ENCODE measurements at regions not wholly inside any gene's neighbourhood (a gene's known extent, or its start where the extent isn't known, plus 50 kb on each side); places are given as distances from the start of the nearest gene placed in this dataset.

GRCh38 chr18:78010363-78010762 lies 760.7 kb downstream of the GALR1 start:
- Histone ChIP-seq H4K20me1 (ENCODE audit: insufficient read depth) (no peaks in the 10 kb centered on the region), H3K9me3 (ENCODE audit: low read length) (no peaks in the 10 kb centered on the region), H3K79me2 (replicated peaks; ENCODE audit: insufficient read depth, low read length) (no peaks in the 10 kb centered on the region), H3K9me2 (ENCODE audit: insufficient read depth, low read length) (no peaks in the 10 kb centered on the region), H3K27me3 (ENCODE audit: insufficient read depth, low read depth, low read length) (no peaks in the 10 kb centered on the region), H3K9ac (ENCODE audit: low read length) (no peak overlapping the region), H3K4me3 (ENCODE audit: low read length) (no peak overlapping the region), H2AFZ (ENCODE audit: low read depth, low read length) (no peak overlapping the region), H3K36me3 (ENCODE audit: insufficient read depth, low read length) (no peaks in the 10 kb centered on the region), H3K27ac (ENCODE audit: low read length) (no peak overlapping the region), H3K4me2 (ENCODE audit: low read length) (no peak overlapping the region), H3F3A (ENCODE audit: insufficient read depth, low read length, poor library complexity, severe bottlenecking) (no peaks in the 10 kb centered on the region)
- TF ChIP-seq POLR2AphosphoS5 (IDR thresholded peaks at IDR 0.05) (no peak), RAD21 (conservative IDR thresholded peaks at IDR 0.05) (no peak), MXI1 (conservative IDR thresholded peaks at IDR 0.05; ENCODE audit: poor library complexity, severe bottlenecking) (no peak), EP300 (conservative IDR thresholded peaks at IDR 0.05; ENCODE audit: poor library complexity, severe bottlenecking) (no peak), TAF1 (IDR thresholded peaks at IDR 0.05; ENCODE audit: low read depth) (no peak), REST (IDR thresholded peaks at IDR 0.05; ENCODE audit: borderline replicate concordance) (no peak), EZH2 (IDR thresholded peaks at IDR 0.05; ENCODE audit: borderline replicate concordance, insufficient read depth, low read length, poor library complexity, severe bottlenecking) (no peak), SMC3 (conservative IDR thresholded peaks at IDR 0.05; ENCODE audit: poor library complexity) (no peak), CTCF (IDR thresholded peaks at IDR 0.05; ENCODE audit: poor library complexity, severe bottlenecking) (no peak)

- H3K36me3 ChIP-seq (ENCODE audit: insufficient read depth, low read length) = no peaks in the 10 kb centered on the region
- H4K20me1 ChIP-seq (ENCODE audit: insufficient read depth) = no peaks in the 10 kb centered on the region
- no peaks in the 10 kb centered on the region for H3K9me2 ChIP-seq (ENCODE audit: insufficient read depth, low read length)
- no peak overlapping the region for H3K27ac ChIP-seq (ENCODE audit: low read length)
- H3F3A ChIP-seq (ENCODE audit: insufficient read depth, low read length, poor library complexity, severe bottlenecking) = no peaks in the 10 kb centered on the region
- H3K4me2 ChIP-seq (ENCODE audit: low read length) = no peak overlapping the region
- TF ChIP-seq CTCF (IDR thresholded peaks at IDR 0.05; ENCODE audit: poor library complexity, severe bottlenecking) (no peak), TAF1 (IDR thresholded peaks at IDR 0.05; ENCODE audit: low read depth) (no peak), EP300 (conservative IDR thresholded peaks at IDR 0.05; ENCODE audit: poor library complexity, severe bottlenecking) (no peak), REST (IDR thresholded peaks at IDR 0.05; ENCODE audit: borderline replicate concordance) (no peak), RAD21 (conservative IDR thresholded peaks at IDR 0.05) (no peak), MXI1 (conservative IDR thresholded peaks at IDR 0.05; ENCODE audit: poor library complexity, severe bottlenecking) (no peak), SMC3 (conservative IDR thresholded peaks at IDR 0.05; ENCODE audit: poor library complexity) (no peak), POLR2AphosphoS5 (IDR thresholded peaks at IDR 0.05) (no peak), EZH2 (IDR thresholded peaks at IDR 0.05; ENCODE audit: borderline replicate concordance, insufficient read depth, low read length, poor library complexity, severe bottlenecking) (no peak)
- no peak overlapping the region for H3K9ac ChIP-seq (ENCODE audit: low read length)
- no peak overlapping the region for H2AFZ ChIP-seq (ENCODE audit: low read depth, low read length)
- H3K27me3 ChIP-seq (ENCODE audit: insufficient read depth, low read depth, low read length) = no peaks in the 10 kb centered on the region
- no peaks in the 10 kb centered on the region for H3K9me3 ChIP-seq (ENCODE audit: low read length)
- H3K79me2 ChIP-seq (replicated peaks; ENCODE audit: insufficient read depth, low read length) = no peaks in the 10 kb centered on the region
- H3K4me3 ChIP-seq (ENCODE audit: low read length) = no peak overlapping the region
Observed at GRCh38 chr18:78017869-78018268, 768.2 kb downstream of the GALR1 start.
